ENCODE measurements at regions not wholly inside any gene's neighbourhood (a gene's known extent, or its start where the extent isn't known, plus 50 kb on each side); places are given as distances from the start of the nearest gene placed in this dataset.

DNA sequence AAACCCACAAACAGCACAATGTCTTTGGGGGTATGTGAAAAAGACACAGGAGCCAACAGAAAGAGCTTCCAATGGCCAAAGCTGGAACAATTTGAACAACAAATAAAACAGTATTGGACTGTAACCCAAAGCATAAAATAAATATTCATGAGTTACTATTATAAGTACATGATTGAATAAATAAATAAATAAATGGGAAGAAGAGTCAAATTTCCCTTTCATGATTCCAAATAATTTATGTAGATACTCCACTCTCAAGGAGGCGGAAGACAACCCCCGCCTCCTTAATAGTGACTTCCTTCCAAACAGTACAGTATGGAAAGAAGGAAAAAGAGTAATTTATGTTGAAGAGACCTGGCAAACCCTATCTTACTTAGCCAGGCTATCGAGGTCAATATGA, 124.4 kb upstream of the P2RY1 start:
- TF ChIP-seq SUZ12 (IDR thresholded peaks at IDR 0.05; ENCODE audit: extremely low read depth, insufficient read depth, insufficient read length): no peak
- TF ChIP-seq ZNF274 (IDR thresholded peaks at IDR 0.05; ENCODE audit: low read depth, low read length): no peak
- TF ChIP-seq YY1 (IDR thresholded peaks at IDR 0.05; ENCODE audit: insufficient read depth, insufficient read length): no peak
